Retinal pigment epithelial cell (primary cell): ENCODE measurements at regions not wholly inside any gene's neighbourhood (a gene's known extent, or its start where the extent isn't known, plus 50 kb on each side); places are given as distances from the start of the nearest gene placed in this dataset.
"Not testable (repeated sequence)": the region's sequence is repeated elsewhere in the genome, so short reads cannot be mapped to it uniquely, and the experiment has no call there.

Experiments
- DNase-seq: peaks from one replicate; pipeline ENCODE4 v3.0.0-alpha.2; 2010; ENCODE audit warnings: low read depth
- H3K4me3 ChIP-seq: 2 replicates; pipeline ENCODE4 v1.5.1; 2011; ENCODE audit warnings: mild to moderate bottlenecking, low read length, control low read depth, moderate library complexity
- CTCF ChIP-seq: conservative IDR thresholded peaks from 2 replicates; pipeline ENCODE4 v1.5.1; 2011; ENCODE audit warnings: low read depth, low read length, control low read depth, inconsistent platforms

GRCh38 chr1:106319612-106320011, 736.9 kb upstream of the PRMT6 start:
- no peak overlapping the region for H3K4me3 ChIP-seq
- DNase-seq, result no peak
- no peak for TF ChIP-seq CTCF

DNA sequence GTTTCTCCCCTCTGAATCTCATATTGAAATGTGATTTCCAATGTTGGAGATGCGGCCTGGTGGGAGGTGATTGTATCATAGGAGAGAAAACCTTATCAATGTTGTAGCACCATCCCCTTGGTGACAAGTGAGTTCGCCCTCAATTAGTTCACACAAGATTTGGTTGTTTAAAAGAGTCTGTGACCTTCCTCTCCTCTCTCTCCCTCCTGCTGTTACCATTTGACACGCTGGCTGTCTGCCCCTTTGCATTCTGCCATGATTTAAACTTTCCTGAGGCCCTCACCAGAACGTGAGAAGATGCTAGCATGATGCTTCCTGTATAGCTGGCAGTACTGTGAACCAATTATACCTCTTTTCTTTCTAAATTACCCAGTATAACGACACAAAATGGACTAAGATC, 730.9 kb upstream of the PRMT6 start:
- H3K4me3 ChIP-seq, result no peak overlapping the region
- no peak for TF ChIP-seq CTCF
- DNase-seq, result no peak

- no peak for TF ChIP-seq CTCF
- no peak for DNase-seq
- no peak overlapping the region for H3K4me3 ChIP-seq
Observed at GRCh38 chr1:106344494-106344893, 712.0 kb upstream of the PRMT6 start.

GRCh38 chr1:106360252-106360651, 696.2 kb upstream of the PRMT6 start:
- DNase-seq, result no peak
- TF ChIP-seq CTCF, result peak; percentile 42
- H3K4me3 ChIP-seq, result no peak overlapping the region

DNA sequence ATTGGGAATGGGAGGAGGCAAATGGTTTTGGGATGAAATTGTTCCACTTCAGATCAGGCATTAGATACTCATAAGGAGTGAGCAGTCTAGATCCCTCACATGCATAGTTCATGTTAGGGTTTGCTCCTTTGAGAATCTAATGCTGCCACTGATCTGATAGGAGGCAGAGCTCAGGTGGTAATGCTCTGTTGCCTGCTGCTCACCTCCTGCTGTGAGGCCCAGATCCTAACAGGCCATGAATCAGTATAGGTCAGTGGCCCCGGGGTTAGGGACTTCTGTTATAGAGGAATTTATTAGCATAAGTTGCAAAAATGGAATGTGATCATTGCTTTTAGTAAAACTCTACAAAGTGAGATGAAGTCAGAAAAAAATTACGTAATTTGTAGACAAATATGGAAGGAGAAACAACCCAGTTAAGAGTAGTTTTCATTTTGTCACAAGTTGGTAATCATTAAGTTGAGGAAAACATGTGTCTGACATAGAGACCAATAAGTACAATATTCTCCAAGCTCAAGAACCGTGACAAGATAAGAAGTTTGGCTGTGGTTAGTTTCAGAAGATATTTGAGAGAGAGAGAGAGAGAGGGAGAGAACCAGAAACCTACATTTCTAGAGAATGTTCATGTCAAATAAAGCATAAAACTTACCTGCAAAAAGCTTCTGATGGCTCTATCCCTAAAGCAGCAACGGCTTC, 689.7 kb upstream of the PRMT6 start:
- TF ChIP-seq CTCF, result no peak
- no peak for DNase-seq
- H3K4me3 ChIP-seq, result no peak overlapping the region

DNA sequence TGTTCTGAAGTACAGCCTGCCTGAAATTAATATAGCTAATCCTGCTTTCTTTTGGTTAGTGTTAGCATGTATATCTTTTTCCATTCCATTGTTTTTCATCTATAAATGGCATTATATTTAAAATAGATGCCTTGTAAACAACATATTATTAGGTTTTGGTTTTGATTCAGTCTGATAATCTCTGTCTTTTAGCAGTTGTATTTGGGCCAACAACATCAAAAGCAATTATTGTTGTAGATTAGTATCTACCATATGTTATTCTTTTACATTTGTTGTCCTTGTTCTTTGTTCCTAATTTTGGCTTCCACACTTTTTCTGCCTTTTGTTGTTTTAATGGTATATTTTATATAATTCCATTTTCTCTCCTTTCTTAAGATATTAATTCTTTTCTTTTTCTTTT, 678.2 kb upstream of the PRMT6 start:
- no peak for TF ChIP-seq CTCF
- no peak for DNase-seq
- no peak overlapping the region for H3K4me3 ChIP-seq

DNA sequence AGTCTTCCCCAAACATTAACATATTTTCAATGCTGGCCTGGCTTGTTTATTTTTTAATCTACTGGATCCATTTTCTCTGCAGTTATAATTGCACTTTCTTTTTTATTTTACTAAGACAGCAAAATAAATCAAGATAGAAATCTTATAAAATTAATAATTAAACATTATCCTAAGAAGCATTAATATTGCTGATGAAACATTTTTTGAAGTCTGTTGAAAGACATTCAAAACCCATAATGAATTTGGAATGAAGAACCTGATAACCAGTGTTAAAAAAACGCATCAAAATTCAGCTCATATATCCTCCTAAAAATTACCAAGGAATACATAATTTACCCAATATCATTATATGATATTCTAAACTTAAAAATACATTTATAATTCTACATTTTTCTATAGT, 675.7 kb upstream of the PRMT6 start:
- no peak for TF ChIP-seq CTCF
- H3K4me3 ChIP-seq, result no peak overlapping the region
- no peak for DNase-seq

GRCh38 chr1:106389160-106389559, 667.3 kb upstream of the PRMT6 start:
- not testable (repeated sequence) for DNase-seq, H3K4me3 ChIP-seq
